Peyer's patch (tissue), 4 donors: ENCODE measurements at regions not wholly inside any gene's neighbourhood (a gene's known extent, or its start where the extent isn't known, plus 50 kb on each side); places are given as distances from the start of the nearest gene placed in this dataset.

ENCODE experiments used
- DNase-seq, 3 donors: peaks; one replicate each; pipeline ENCODE4 v3.0.0-alpha.2; 2017 to 2019
- H3K27ac ChIP-seq, 4 donors: fragments of 200-600 bp; sonication (generic); one replicate each; pipeline ENCODE4 v1.5.1; 2016 to 2019
- H3K27me3 ChIP-seq, 2 donors: fragments of 200-600 bp; sonication (generic); one replicate each; pipeline ENCODE4 v1.5.1; 2019
- H3K36me3 ChIP-seq, 3 donors: fragments of 200-600 bp; sonication (generic); one replicate each; pipeline ENCODE4 v1.5.1; 2016 to 2019
- H3K4me1 ChIP-seq, 4 donors: fragments of 200-600 bp; sonication (generic); one replicate each; pipeline ENCODE4 v1.5.1; 2016 to 2019
- H3K4me3 ChIP-seq, 4 donors: fragments of 200-600 bp; sonication (generic); 1 replicate in 3 of 4; 2 replicates in 1 of 4; pipeline ENCODE4 v1.5.1; 2016 to 2019; ENCODE audit warnings: mild to moderate bottlenecking in 1 of 4
- H3K9me3 ChIP-seq, 4 donors: fragments of 200-600 bp; sonication (generic); one replicate each; pipeline ENCODE4 v1.5.1; 2016 to 2019; ENCODE audit warnings: mild to moderate bottlenecking in 1 of 4
- CTCF ChIP-seq, 6 experiments: fragments of 450-650 bp in 4 of 6; fragments of 200-600 bp in 2 of 6; sonication (generic) in 1 of 6; IDR thresholded peaks; one replicate each; pipeline ENCODE4 v1.5.1; 2017 to 2019; ENCODE audit warnings: antibody characterized with exemption in 6 of 6, mild to moderate bottlenecking in 3 of 6, moderate library complexity in 1 of 6
- POLR2A ChIP-seq, 2 donors: fragments of 450-650 bp; IDR thresholded peaks; one replicate each; pipeline ENCODE4 v1.5.1; 2017; ENCODE audit warnings: antibody characterized with exemption in 2 of 2, mild to moderate bottlenecking in 2 of 2, moderate library complexity in 2 of 2

GRCh38 chr18:2171840-2172625 lies 399.3 kb downstream of the METTL4 start:
- Histone ChIP-seq H3K36me3 (no peaks in the 10 kb centered on the region), H3K9me3 (no peaks in the 10 kb centered on the region), H3K27me3 (no peaks in the 10 kb centered on the region), H3K4me1 (no peaks in the 10 kb centered on the region), H3K27ac (no peak overlapping the region), H3K4me3 (no peak overlapping the region)
- DNase-seq, result no peak
- TF ChIP-seq POLR2A (IDR thresholded peaks at IDR 0.05) (no peak), CTCF (IDR thresholded peaks at IDR 0.05) (no peak)

- no peak for DNase-seq
- no peak for TF ChIP-seq POLR2A (IDR thresholded peaks at IDR 0.05)
- TF ChIP-seq CTCF (IDR thresholded peaks at IDR 0.05), result no peak
- H3K9me3 ChIP-seq, result no peaks in the 10 kb centered on the region
Measured at GRCh38 chr18:2172881-2173280, 398.4 kb downstream of the METTL4 start.

GRCh38 chr18:2173486-2173885 lies 397.8 kb downstream of the METTL4 start:
- TF ChIP-seq POLR2A (IDR thresholded peaks at IDR 0.05) (no peak), CTCF (IDR thresholded peaks at IDR 0.05) (no peak)
- Histone ChIP-seq H3K4me1 (no peaks in the 10 kb centered on the region), H3K27me3 (no peaks in the 10 kb centered on the region), H3K36me3 (no peaks in the 10 kb centered on the region), H3K9me3 (no peaks in the 10 kb centered on the region), H3K4me3 (no peak overlapping the region), H3K27ac (no peak overlapping the region)
- DNase-seq, result no peak

More at GRCh38 chr18:2172881-2173280, 398.4 kb downstream of the METTL4 start:
- H3K4me3 ChIP-seq, result no peak overlapping the region
- H3K36me3 ChIP-seq, result no peaks in the 10 kb centered on the region
- no peaks in the 10 kb centered on the region for H3K27me3 ChIP-seq
- no peak overlapping the region for H3K27ac ChIP-seq
- H3K4me1 ChIP-seq, result no peaks in the 10 kb centered on the region

GRCh38 chr18:2178036-2178435 lies 393.3 kb downstream of the METTL4 start:
- TF ChIP-seq POLR2A (IDR thresholded peaks at IDR 0.05), result no peak
- TF ChIP-seq CTCF (IDR thresholded peaks at IDR 0.05), result no peak
- H3K36me3 ChIP-seq, result no peaks in the 10 kb centered on the region
- no peak overlapping the region for H3K4me3 ChIP-seq
- no peaks in the 10 kb centered on the region for H3K9me3 ChIP-seq
- no peaks in the 10 kb centered on the region for H3K4me1 ChIP-seq
- H3K27me3 ChIP-seq, result no peaks in the 10 kb centered on the region
- no peak for DNase-seq
- H3K27ac ChIP-seq, result no peak overlapping the region

- H3K27ac ChIP-seq, result no peak overlapping the region
- TF ChIP-seq CTCF (IDR thresholded peaks at IDR 0.05) (no peak), POLR2A (IDR thresholded peaks at IDR 0.05) (no peak)
- no peaks in the 10 kb centered on the region for H3K9me3 ChIP-seq
- H3K4me3 ChIP-seq, result no peak overlapping the region
- H3K36me3 ChIP-seq, result no peaks in the 10 kb centered on the region
- H3K27me3 ChIP-seq, result no peaks in the 10 kb centered on the region
- no peak for DNase-seq
- no peaks in the 10 kb centered on the region for H3K4me1 ChIP-seq
Measured at GRCh38 chr18:2179498-2180183, 391.7 kb downstream of the METTL4 start.
